ENCODE measurements at regions not wholly inside any gene's neighbourhood (a gene's known extent, or its start where the extent isn't known, plus 50 kb on each side); places are given as distances from the start of the nearest gene placed in this dataset.

DNA sequence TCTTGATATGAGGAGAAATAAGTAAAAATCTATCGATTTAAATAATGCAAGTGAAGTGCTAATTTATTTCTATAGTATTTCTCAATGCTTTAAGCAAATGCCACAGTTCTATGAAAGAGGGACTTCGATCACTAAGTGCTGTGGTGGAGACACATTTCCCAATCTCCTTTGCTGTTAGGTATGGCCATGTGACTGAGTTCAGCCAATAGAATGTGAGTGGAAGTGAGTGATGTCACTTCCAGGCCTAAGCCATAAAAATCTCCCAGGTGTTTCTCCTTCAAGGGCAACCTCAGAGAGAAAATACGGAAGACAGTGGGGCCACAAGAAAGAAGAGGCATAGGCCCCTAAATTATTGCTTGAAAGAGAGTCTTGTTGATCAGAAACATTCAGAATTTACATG lies 100.3 kb upstream of the ANKH start:
- DNase-seq: no peak

DNA sequence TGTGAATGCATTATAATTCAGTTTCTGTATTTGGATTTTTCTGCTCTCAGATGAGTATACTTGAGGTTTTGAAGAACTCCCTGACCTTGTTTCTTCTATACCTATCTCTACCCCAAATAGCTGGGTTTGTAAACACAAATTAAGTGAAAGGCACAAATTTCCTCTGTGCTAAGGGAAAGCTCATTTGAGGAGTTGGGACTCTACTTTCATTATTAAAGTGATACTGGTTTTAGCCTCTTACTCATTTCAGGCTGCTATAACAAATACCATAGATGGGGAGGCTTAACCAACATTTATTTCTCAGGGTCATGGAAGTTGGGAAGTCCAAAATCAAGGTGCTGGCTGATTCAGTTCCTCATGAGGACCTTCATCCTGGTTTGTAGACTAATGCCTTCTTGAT lies 97.2 kb upstream of the ANKH start:
- DNase-seq: no peak

DNA sequence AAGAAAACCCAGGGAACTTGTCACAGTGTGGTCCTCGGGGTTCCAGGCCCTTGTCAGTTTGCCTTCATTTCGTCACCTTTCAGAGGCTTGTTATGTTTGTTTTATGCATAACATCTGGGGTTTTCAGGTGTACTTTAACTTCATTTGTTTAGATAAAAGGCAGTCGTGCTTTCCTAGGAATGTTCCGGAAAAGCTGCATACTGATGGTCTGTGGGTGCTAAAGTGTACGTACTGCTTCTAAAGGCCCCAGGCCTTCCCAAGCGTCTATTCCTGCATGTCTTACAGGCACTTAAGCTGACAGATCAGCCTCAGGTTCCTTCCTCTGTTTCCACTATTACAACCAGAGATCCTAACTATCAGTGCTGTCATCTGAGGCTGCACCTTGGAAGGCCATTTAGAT lies 95.6 kb upstream of the ANKH start:
- no peak for DNase-seq

DNA sequence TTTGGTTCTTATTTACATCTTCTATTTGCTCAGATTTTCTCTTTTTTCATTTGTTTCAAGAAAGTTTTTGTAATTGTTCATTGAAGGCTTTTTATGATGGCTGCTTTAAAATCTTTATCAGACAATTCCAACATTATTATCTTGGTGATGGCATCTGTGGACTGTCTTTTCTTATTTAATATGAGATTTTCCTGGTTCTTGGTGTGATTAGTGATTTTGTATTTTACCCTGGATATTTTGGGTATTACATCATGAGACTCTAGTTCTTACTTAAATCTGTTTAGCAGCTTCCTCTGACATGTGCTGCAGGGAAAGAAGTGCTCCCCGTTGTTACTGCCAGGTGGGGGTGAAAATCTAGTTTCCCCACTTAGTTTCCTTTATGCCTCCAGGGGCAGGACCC lies 94.2 kb upstream of the ANKH start:
- DNase-seq: no peak

DNA sequence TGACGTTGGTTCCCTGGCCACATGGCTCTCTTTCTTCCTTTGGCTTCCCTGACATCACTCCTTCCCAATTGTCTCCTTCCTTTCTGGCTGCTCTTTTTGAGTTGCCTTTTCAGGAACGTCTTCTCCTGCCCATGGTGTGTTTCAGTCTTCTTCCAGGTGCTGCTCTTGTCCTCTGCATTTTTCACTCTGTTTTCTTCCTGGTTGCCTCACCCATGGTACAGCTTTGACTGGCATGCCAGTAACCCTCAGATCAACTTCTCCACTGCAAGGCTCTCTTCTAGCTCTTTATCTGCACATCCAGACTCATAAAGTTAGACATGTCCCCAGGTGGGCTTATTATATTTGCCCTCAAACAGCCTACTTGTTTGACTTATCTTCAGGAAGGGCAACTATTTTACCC lies 91.0 kb upstream of the ANKH start:
- no peak for DNase-seq

DNA sequence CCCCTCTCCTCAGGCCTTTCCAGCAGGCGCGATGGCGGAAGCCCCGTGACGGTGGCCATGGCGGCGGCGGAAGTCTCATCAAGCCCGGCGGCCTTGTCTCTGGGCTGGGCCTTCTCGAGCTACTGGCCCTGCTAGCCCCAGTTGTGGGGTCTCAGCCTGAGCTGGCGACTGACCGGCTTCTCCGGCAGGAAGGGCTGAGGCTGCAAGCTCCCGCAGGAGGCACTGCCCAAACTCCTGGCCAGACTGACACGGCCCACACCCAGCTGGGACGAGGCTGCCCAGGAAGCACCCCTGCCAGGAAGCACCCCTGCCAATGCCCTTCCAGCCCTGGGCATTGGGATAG lies 88.5 kb upstream of the ANKH start:
- DNase-seq: no peak

DNA sequence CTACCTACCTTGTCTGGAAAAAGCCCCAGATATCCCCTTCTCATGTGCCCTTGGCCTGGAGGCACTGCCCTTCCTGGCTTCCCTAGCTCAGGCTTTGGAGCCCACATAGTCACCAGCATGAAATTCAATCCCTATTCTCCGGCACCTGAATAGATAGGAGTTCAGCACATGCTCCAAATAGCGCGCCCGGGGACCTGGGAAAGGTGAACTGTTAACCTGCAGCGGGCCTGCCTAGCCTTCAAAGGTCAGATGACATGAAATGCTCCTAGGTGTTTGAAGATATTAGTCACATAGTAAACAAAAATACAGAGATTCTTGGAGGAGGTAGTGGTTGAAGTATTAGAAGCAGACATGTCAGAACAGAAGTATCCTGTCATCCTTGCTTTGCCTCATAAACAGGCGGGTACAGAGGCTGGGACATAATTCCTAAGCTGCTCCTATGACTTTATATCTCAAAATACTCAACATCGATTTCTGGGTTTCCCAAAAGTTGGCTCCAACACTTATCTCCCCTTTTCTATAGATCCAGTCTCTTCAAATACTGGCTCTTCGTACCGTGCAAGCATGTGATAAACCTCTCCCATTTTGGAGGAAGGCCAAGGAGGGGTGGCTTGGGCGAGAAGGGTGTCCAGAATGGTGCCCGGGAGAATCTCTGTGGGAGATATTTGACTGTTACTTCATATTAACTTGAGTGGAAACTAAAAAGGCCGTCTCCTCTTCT lies 88.0 kb upstream of the ANKH start:
- no peak for DNase-seq

DNA sequence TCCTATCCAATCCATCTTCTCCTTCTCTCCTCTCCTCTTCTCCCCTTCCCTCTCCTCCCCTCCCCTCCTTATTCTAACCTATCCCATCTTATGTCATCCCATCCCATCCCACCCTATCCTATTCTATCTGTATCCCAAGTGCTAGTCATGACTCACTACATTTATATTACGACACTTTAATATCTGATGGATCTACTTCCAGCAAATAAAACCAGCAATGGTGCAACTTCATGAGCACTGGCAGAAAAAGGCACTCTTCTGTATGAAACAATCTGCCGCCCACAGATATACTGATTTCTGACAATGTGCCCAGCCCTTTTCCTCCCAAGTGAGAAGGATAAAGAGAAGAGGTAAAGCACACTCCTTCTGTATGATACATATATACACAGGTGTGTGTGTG lies 86.6 kb upstream of the ANKH start:
- DNase-seq: no peak

DNA sequence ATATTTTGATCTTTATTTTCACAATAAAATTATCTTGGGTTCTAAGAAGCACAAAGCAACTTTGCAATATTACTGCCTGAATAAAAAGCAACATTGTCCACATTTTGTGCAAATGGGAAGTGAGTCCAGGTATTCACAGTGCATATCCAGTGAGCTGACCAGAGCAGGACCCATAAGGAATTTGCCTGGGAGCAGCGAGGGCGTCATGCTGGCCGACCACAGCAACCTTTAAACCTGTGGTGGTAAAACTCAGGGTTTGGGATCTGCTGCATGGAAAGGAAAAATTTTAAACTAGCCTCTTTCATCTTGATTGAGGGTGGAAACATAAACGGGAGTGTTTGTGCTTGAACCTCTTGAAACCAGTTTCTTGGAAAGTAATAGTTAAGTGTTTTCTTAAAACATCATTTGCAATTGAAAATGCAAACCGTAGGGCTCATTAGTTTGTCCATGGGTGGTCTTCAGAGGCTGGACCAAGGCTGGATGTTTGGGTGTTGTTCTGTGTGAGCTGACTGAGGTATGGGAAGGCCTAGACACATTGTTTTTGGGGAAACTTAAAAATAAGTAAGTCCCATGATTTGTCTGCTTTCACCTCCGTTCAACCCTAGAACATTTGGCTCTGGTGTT lies 85.0 kb upstream of the ANKH start:
- no peak for DNase-seq

DNA sequence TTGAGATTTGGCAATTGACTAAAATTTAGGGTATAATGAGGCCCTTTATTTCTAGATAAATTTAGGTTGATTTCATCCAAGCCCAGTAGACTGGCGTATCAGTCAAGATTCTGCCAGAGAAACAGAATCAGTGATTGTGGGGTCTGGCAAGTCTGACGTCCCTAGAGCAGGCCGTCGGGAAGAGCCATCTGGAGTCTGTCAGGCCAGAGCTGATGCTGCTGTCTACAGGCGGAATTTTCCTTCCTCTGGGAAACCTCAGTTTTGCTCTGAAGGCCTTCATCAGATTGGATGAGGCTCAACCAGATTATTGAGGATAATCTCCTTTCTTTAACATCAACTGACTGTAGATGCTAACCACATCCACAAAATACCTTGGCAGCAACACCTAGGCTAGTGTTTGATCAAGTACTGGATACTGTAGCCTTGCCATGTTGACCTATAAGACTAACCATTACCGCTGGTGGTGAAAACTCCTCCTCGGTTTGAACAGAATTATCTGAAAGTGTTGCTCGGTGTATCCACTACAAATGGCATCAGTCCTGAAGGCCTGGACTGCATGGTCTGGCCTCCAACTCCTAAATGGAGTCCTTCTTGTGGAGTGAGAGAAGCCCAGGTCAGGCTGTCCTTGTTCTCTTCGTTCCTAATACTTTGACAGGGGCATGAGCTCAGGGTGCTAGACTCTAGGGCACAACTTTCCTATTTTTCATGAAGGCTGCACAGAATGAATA lies 83.2 kb upstream of the ANKH start:
- DNase-seq: no peak

DNA sequence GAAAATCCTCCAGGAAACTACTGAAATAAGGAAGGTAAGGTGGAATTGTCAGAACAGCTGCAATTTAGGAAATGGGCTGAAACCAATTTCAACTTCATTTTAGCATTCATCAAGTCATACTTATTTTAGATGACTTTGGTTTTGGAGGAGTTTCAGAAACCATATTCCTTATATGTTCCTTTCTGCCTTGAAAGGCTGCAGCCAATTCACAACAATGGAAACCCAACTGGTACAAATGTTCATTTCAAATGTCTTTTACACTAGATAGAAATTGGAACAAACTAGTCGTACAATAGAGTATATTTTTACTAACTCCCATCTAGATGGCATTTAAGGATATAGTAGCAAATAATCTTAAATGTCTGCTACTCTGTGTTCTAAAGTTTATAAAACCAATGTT lies 82.6 kb upstream of the ANKH start:
- no peak for DNase-seq

DNA sequence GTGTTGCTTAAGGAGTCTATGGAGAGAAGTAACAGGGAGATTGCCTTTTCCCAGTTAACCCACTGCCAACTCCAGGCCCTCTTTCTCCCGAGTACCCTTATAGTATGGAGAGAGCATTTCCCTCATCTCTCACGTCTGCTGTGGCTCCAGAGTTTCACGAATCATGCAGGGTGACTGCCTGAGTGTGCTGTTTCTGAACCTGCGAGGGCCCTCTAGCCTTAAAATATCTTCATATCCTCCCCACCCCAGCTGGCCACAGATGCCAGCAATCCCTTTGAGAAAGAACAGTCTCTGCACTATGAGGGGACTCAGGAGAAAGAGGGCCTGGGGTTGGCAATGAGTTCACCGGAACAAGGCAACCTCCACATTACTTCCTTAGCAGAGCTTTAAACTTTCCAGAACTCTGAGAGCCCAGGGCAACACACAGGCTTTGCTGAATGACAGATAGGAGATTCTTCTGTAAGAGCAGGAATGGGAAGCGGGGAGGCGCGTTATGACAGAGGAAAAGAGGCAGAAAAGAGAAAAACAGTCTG lies 81.6 kb upstream of the ANKH start:
- no peak for DNase-seq

DNA sequence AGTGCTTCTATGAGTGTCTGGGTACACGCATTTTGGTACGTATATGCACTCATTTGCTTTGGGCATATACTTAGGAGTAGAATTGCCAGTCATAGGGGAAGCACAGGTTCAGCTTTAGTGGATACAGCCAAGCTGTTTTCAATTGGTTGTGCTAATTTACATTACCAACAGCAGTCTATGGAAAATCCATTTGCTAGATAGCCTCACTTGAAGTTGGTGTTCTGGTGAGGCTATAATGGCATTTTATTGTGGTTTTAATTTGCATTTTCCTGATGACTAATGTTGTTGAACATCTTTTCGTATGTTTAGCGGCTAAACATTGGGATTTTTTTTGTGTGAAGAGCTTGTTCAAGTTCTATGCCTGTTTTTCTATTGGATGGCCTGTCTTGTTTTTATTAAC lies 76.8 kb upstream of the ANKH start:
- DNase-seq: no peak

DNA sequence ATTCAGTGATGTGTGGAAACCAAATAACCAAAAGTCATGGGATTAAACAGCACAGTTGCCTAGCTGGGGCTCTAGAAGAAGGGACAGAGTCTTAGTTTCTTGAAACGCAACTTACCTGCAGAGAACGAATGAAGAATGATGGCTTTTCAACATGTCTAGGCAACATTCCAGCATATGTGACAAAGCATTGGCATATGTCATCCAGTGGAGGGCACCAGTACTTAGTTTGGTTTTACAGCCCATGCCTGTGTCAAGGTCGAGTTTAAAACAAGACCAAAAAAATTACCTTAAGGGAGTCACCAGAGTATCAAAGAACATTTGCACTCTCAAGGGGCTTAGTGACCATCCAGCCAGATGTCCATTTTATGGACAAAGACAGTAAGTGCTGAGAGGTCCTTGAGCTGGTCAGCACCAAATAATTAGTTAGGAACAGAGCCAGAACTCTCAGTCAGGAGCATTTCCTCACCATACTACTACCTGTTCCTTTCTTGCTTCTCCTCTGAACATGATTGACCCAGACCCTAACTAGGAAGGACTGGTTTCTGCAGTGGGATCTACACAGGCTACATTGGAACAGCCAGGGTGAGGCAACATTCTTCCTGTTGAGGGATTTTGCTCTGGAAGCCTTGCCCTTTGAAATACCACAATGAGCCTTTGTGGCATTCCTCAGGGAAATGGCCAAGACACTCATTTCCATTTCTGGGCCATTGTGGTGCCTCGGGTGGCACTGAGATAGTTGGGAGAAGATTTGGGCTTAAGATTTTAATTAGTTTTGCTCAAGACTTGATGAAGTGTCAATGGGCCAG lies 75.4 kb upstream of the ANKH start:
- peak; percentile 36 for DNase-seq

DNA sequence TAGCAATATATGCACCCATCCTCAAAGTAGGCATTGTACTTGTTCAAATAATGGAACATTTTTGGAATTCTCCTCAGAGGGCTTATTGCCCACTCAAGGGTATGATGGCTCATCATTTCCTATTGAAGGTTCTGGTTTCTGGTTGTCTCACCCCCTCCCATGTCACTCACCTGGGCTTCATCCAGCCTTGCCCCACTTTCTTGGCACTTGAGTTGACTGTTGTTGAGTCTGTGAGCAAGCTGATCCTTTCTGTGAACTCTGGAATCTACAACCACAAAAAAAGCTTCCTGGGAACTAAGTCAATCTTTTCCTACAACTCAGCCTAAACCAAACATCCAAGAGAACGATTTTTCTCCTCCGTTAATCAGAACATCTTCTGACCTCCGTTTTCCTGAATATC lies 73.9 kb upstream of the ANKH start:
- no peak for DNase-seq

DNA sequence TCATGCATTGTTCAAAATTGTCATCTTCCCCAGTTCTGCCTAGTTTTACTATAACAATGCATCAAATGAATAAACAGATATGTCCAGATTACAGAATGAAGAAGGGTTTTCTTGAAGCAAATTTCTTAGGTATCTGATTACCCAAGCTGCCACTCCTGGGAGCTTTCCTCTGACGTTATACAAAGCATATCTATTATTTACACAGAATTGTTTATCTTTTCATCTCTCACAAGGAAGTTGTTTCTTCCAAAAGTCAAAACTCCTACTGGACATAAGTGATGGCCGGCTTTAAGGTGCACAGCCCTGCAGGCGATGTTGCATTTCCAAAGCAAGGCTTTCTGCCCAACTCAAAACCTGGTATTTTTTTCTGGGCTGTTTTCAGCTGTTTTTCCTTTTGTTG lies 73.4 kb upstream of the ANKH start:
- no peak for DNase-seq

DNA sequence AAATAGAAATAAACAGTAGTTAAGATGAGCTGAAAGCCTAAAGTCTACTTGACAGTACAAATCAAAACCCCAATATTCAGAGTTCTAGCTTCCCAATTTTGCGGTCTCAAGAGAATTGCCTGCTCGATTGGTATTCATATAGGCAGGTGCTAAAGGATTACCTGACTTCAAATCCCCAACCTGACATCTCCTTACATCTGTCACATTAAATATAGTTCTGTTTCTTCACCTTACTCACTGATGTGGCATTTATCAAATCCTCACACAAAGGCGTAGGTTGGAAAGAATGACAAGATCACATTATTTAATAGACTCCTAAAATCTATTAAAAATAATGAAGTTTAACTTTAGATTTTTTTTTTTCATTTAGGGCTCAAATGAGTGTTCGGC lies 72.8 kb upstream of the ANKH start:
- DNase-seq: no peak

DNA sequence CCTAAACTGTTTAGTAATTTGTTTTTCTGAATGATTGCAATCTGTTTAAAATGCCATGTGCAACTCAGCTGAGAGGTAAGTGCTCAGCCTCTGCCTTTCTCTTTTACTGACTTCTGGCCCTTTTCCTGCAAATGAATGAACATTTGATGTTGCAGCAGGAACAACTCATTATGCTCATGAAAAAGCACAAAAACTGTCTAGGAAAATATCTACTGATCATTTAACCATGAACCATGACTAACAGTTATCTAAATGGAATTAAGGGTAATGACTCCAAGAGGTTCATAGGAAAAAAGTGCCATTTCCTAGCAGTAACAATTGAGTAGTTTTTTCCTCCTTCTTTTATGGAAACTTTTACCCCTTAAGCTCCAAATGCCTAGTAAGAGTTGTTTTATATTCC lies 70.6 kb upstream of the ANKH start:
- peak; percentile 36 for DNase-seq

DNA sequence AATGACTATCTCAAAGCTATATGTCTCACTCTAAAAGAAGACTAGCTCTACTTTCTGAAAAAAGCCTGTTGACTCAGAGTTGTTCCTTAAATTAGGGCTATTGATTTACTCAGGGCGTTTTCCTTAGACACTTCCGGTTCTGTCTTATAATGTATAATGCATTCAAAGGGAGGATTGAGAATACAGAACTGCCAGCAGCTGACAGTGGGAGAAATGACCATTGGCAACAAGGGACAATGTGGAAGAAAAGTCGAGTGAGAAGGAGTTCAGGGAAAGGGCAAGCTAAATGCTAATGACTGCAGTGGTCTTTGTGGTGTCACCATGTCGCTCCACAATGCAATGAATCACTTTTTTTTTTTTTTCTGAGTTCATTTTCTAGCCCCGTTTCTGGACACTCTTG lies 65.7 kb upstream of the ANKH start:
- DNase-seq: no peak

DNA sequence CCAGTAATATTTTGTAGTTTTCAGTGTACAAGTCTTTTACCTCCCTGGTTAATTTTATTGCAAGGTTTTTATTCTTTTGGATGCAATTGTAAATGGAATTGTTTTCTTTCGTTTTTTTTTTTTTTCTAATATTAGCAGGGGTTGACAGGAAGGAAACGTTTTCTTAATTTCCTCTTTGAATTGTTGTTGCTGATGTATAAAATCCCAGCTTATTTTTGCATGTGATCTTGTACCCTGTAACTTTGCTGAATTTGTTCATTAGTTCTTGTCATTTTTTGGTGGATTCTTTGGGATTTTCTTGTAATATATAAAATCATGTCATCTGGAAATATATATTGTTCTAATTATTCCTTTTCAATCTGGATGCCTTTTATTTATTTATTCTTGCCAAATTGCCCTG lies 65.0 kb upstream of the ANKH start:
- no peak for DNase-seq

DNA sequence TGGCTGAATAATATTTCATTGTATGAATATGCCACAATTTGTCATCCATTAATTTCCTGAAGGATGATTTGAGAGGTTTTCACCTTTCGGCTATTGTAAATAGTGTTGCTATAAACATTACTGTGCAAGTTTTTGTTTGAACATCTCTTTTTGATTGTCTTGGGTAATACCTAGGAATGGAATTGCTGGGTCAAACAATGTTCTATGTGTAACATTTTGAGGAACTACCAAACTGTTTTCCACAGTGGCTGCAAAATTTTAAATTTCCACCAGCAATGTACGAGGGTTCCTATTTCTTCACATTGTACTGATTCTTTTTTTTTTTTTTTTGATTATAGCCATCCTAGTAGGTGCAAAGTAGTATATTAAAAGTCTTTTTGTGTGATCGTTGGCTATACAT lies 63.8 kb upstream of the ANKH start:
- DNase-seq: no peak

DNA sequence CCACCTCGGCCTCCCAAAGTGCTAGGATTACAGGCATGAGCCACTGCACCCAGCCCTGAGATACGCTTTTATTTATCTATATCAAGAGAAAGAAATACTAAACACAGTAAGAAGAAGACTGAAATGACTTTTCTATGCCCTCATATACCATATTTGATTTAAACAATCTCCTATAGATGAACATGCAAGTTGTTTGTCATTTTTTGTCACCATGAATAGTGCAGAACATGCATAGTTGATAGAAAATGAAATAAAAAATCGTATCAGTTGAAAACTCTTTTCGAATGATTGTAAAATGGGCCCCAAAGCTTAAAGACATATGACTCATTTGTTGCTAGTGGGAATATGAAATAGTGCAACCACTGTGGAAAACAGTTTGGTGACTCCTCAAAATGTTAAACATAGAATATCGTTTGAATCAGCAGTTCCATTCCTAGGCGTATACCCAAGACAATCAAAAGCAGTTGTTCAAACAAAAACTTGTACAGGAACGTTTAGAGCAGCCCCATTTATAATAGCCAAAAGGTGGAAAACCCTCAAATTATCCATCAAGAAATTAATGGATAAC lies 61.4 kb upstream of the ANKH start:
- no peak for DNase-seq

DNA sequence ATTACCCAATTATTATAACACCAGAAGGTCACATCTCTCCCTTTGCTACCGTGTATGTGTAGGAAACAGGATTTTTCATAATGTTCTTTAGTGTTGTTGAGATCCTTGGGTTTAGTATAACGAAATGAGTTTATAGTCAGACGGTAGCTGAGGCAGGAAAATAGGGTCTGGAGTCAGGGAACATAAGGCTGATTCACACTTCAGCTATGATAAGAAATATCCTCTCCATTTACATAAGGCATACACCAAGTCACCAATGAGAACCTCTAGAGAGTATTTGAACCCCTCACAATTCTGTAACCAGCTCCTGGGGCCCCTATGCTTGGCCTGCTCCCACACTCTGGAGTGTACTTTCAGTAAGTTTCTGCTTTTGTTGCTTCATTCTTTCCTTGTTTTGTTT lies 58.9 kb upstream of the ANKH start:
- DNase-seq: no peak
